ENCODE measurements at regions not wholly inside any gene's neighbourhood (a gene's known extent, or its start where the extent isn't known, plus 50 kb on each side); places are given as distances from the start of the nearest gene placed in this dataset.

- TF ChIP-seq ZNF384 (IDR thresholded peaks at IDR 0.05) = no peak
- no peak for TF ChIP-seq SP1 (IDR thresholded peaks at IDR 0.05)
- no peak for TF ChIP-seq SUZ12 (IDR thresholded peaks at IDR 0.05)
- TF ChIP-seq PKNOX1 (IDR thresholded peaks at IDR 0.05) = no peak
- TF ChIP-seq ARNT (IDR thresholded peaks at IDR 0.05) = no peak
- TF ChIP-seq FOXK2 (IDR thresholded peaks at IDR 0.05) = no peak
Measured at GRCh38 chr3:30269751-30270445, 336.5 kb upstream of the TGFBR2 start.

Data from HEK293T (cell line).